Endothelial cell of umbilical vein (primary cell): ENCODE measurements at regions not wholly inside any gene's neighbourhood (a gene's known extent, or its start where the extent isn't known, plus 50 kb on each side); places are given as distances from the start of the nearest gene placed in this dataset.

Experiments used
- BruUV-seq: library from RNA; stranded (reverse); fragments of 400-500 nt; replicated peaks from 2 replicates; lab custom pipeline; 2021; lab: Mats Ljungman, UMichigan
- CTCF ChIA-PET: fragments of 300-600, 350-600 bp; sonication (Branson Sonifier 250); formaldehyde crosslinking; loops from one replicate; lab custom pipeline; 2021; ENCODE audit warnings: antibody characterized with exemption, inconsistent platforms; lab: Charles Lee
- POLR2A ChIA-PET: fragments of 300-600, 350-600 bp; sonication (Branson Sonifier 250); formaldehyde crosslinking; loops from one replicate; lab custom pipeline; 2021; ENCODE audit warnings: antibody characterized with exemption, inconsistent platforms; lab: Charles Lee
- DNase-seq: peaks from one replicate; pipeline ENCODE4 v3.0.0-alpha.2; 2011; ENCODE audit warnings: low read depth, low spot score
- FAIRE-seq: peaks from 2 replicates; lab custom pipeline; 2011; peaks lifted over from hg19 to GRCh38; lab: Jason Lieb, UNC
- H2AFZ ChIP-seq: 2 replicates; pipeline ENCODE4 v1.6.0; 2012; ENCODE audit warnings: low read depth, low read length, control low read depth, inconsistent platforms
- H3K27ac ChIP-seq: 2 replicates; pipeline ENCODE4 v1.5.1; 2011; ENCODE audit warnings: low read depth, mild to moderate bottlenecking, control low read depth, low read length, moderate library complexity; ENCODE audit not compliant: insufficient read depth
- H3K27me3 ChIP-seq, 2 experiments: 2 replicates each; pipeline versions ENCODE4 v1.6.0 to v1.6.1; 2011; ENCODE audit warnings: low read length in 2 of 2, mixed read lengths in 1 of 2; ENCODE audit not compliant: control insufficient read depth in 2 of 2, insufficient read depth in 2 of 2
- H3K36me3 ChIP-seq, 2 experiments: 2 replicates in 1 of 2; 3 replicates in 1 of 2; pipeline ENCODE4 v1.5.1; 2011; ENCODE audit warnings: low read length in 2 of 2, mild to moderate bottlenecking in 1 of 2, moderate library complexity in 1 of 2; ENCODE audit not compliant: control insufficient read depth in 2 of 2, insufficient read depth in 2 of 2; ENCODE audit errors: extremely low read depth in 1 of 2
- H3K4me1 ChIP-seq: 3 replicates; pipeline ENCODE4 v1.5.1; 2011; ENCODE audit warnings: mild to moderate bottlenecking, low read length; ENCODE audit not compliant: control insufficient read depth, insufficient read depth; ENCODE audit errors: extremely low read depth
- H3K4me2 ChIP-seq: 2 replicates; pipeline ENCODE4 v1.6.1; 2011; ENCODE audit warnings: low read length, control low read depth, mixed read lengths; ENCODE audit not compliant: insufficient read depth
- H3K4me3 ChIP-seq, 3 experiments: fragments of 200-600 bp in 1 of 3; sonication (generic), shearing (Covaris generic) in 1 of 3; replicated peaks in 1 of 3; 2 replicates each; pipeline ENCODE4 v1.5.1; 2011 to 2016; ENCODE audit warnings: control low read depth in 3 of 3, low read length in 3 of 3, mild to moderate bottlenecking in 2 of 3, inconsistent platforms in 1 of 3, low read depth in 1 of 3, moderate library complexity in 1 of 3; ENCODE audit not compliant: insufficient read depth in 1 of 3
- H3K79me2 ChIP-seq: 2 replicates; pipeline ENCODE4 v1.6.0; 2012; ENCODE audit warnings: low read length, inconsistent platforms; ENCODE audit not compliant: control insufficient read depth, insufficient read depth
- H3K9ac ChIP-seq: replicated peaks from 2 replicates; pipeline ENCODE3; 2011; ENCODE audit warnings: low read length, control low read depth; ENCODE audit not compliant: insufficient read depth; ENCODE audit errors: extremely low read depth
- H3K9me1 ChIP-seq: replicated peaks from 3 replicates; pipeline ENCODE4 v1.6.0; 2011; ENCODE audit warnings: mild to moderate bottlenecking, low read length; ENCODE audit not compliant: control insufficient read depth, insufficient read depth; ENCODE audit errors: extremely low read depth
- H3K9me3 ChIP-seq: replicated peaks from 2 replicates; pipeline ENCODE4 v1.5.1; 2012; ENCODE audit warnings: low read length, inconsistent platforms; ENCODE audit not compliant: control insufficient read depth, insufficient read depth
- H4K20me1 ChIP-seq: replicated peaks from 2 replicates; pipeline ENCODE3; 2011; ENCODE audit warnings: mild to moderate bottlenecking, low read length; ENCODE audit not compliant: control insufficient read depth, insufficient read depth; ENCODE audit errors: extremely low read depth
- CTCF ChIP-seq, 2 donors: IDR thresholded peaks; 1 replicate in 1 of 2; 2 replicates in 1 of 2; pipeline ENCODE4 v1.5.1; 2011; ENCODE audit warnings: low read length in 2 of 2, mild to moderate bottlenecking in 2 of 2, moderate library complexity in 2 of 2, control low read depth in 1 of 2, inconsistent platforms in 1 of 2, low read depth in 1 of 2; ENCODE audit not compliant: insufficient read depth in 1 of 2; ENCODE audit errors: extremely low read depth in 1 of 2
- EZH2 ChIP-seq: IDR thresholded peaks from 2 replicates; pipeline ENCODE4 v1.6.1; 2012; ENCODE audit warnings: borderline replicate concordance, low read depth, mild to moderate bottlenecking, moderate library complexity, low read length, inconsistent platforms; ENCODE audit not compliant: severe bottlenecking
- FOS ChIP-seq: IDR thresholded peaks from 2 replicates; pipeline ENCODE4 v1.6.1; 2011; ENCODE audit warnings: mild to moderate bottlenecking, low read length, moderate library complexity, borderline replicate concordance; ENCODE audit not compliant: insufficient read depth
- GATA2 ChIP-seq: IDR thresholded peaks from 2 replicates; pipeline ENCODE4 v1.7.0; 2011; ENCODE audit warnings: low read depth, mild to moderate bottlenecking, moderate library complexity, mixed read lengths, low read length; ENCODE audit not compliant: insufficient read length, insufficient read depth
- JUN ChIP-seq: IDR thresholded peaks from 2 replicates; pipeline ENCODE4 v1.6.1; 2011; ENCODE audit warnings: borderline replicate concordance, low read depth; ENCODE audit not compliant: insufficient read length, insufficient read depth
- MYC ChIP-seq: IDR thresholded peaks from one replicate; pipeline ENCODE4 v1.6.1; 2011; ENCODE audit warnings: mild to moderate bottlenecking, low read depth, low read length
- POLR2A ChIP-seq: IDR thresholded peaks from 2 replicates; pipeline ENCODE4 v1.6.1; 2012; ENCODE audit warnings: low read depth, mild to moderate bottlenecking, control low read depth, low read length
- POLR2AphosphoS5 ChIP-seq: IDR thresholded peaks from 2 replicates; pipeline ENCODE4 v1.6.1; 2012; ENCODE audit warnings: low read depth, mild to moderate bottlenecking, control low read depth, low read length, moderate library complexity; ENCODE audit not compliant: insufficient read depth
- dilution Hi-C: fragments of 300-500 bp; cut with MboI; formaldehyde crosslinking; loops from one replicate; pipeline ENCODE4 v1.15.0; 2019; ENCODE audit warnings: low sequenced_read_pairs; ENCODE audit not compliant: extremely low pct_ligation_motif_present
- intact Hi-C: fragments of 100-400 bp; cut with micrococcal nuclease; formaldehyde crosslinking; loops from one replicate; pipeline ENCODE4 v1.10.0; 2022
- TF ChIP-seq, protein P1 (sequence below): IDR thresholded peaks from 2 replicates; pipeline ENCODE4 v1.6.1; 2011; ENCODE audit not compliant: insufficient read depth, insufficient read length

- no peak for DNase-seq
- Histone ChIP-seq H3K9ac (no peak overlapping the region), H3K9me1 (no peaks in the 10 kb centered on the region), H3K4me3 (no peak overlapping the region), H3K27me3 (no peaks in the 10 kb centered on the region), H3K79me2 (no peaks in the 10 kb centered on the region), H3K4me2 (no peak overlapping the region), H3K36me3 (no peaks in the 10 kb centered on the region), H2AFZ (no peak overlapping the region), H3K27ac (no peak overlapping the region), H3K4me1 (no peaks in the 10 kb centered on the region), H3K9me3 (peaks cover 5% of the 10 kb centered on the region), H4K20me1 (no peaks in the 10 kb centered on the region)
- no TSS peak for BruUV-seq
- dilution Hi-C loops: no loop called here
- CTCF ChIA-PET: no interaction called here
- TF ChIP-seq JUN: no peak
- no peak for TF ChIP-seq POLR2AphosphoS5
- TF ChIP-seq, protein P1, sequence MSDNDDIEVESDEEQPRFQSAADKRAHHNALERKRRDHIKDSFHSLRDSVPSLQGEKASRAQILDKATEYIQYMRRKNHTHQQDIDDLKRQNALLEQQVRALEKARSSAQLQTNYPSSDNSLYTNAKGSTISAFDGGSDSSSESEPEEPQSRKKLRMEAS: no peak
- TF ChIP-seq FOS: no peak
- FAIRE-seq: no peak
- intact Hi-C loops: no loop called here
- POLR2A ChIA-PET: no interaction called here
Measured at GRCh38 chr2:81068144-81068543, 763.6 kb upstream of the LRRTM1 start.

DNA sequence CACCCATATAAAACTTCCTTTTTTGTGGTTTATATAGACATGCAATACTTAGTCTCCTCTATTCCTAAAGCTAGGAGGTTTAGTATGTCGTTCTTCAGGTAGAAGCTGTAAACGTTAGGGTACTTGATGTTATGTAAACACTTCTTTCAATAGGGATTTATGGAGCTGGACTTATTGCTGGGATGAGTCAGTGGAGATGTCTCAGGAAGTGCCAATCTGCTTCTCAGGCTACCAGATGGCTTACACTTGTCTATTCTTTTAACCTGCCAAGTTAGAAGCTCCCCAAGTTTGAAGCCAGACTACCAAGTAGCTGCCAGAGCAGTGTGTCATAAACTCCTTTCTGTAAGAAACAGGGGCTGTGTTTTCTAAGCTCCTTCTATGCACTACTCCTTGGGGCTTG, 756.5 kb upstream of the LRRTM1 start:
- DNase-seq: no peak
- no peak for FAIRE-seq
- Histone ChIP-seq H3K4me2 (no peak overlapping the region), H2AFZ (no peak overlapping the region), H3K27me3 (no peaks in the 10 kb centered on the region), H4K20me1 (no peaks in the 10 kb centered on the region), H3K4me1 (no peaks in the 10 kb centered on the region), H3K9me1 (no peaks in the 10 kb centered on the region), H3K9ac (no peak overlapping the region), H3K9me3 (peaks cover 6% of the 10 kb centered on the region), H3K79me2 (no peaks in the 10 kb centered on the region), H3K4me3 (no peak overlapping the region), H3K36me3 (no peaks in the 10 kb centered on the region), H3K27ac (no peak overlapping the region)
- dilution Hi-C loops: no loop called here
- BruUV-seq: no TSS peak
- ChIA-PET CTCF (no interaction called here), POLR2A (no interaction called here)
- no peak for TF ChIP-seq CTCF (IDR thresholded peaks at IDR 0.05; ENCODE audit: extremely low read depth in 1 of 2, insufficient read depth in 1 of 2, low read depth in 1 of 2, low read length in 2 of 2)
- no peak for TF ChIP-seq POLR2AphosphoS5
- no peak for TF ChIP-seq FOS
- no peak for TF ChIP-seq GATA2
- no peak for TF ChIP-seq EZH2
- TF ChIP-seq JUN: no peak
- TF ChIP-seq POLR2A: no peak
- TF ChIP-seq, protein P1: no peak
- TF ChIP-seq MYC: no peak
- intact Hi-C loops: no loop called here
